ENCODE measurements at regions not wholly inside any gene's neighbourhood (a gene's known extent, or its start where the extent isn't known, plus 50 kb on each side); places are given as distances from the start of the nearest gene placed in this dataset.

GRCh38 chr1:219538886-219539285, 74.0 kb downstream of the ZC3H11B start:
- no peak overlapping the region for H3K4me3 ChIP-seq (ENCODE audit: control insufficient read depth, low read depth, low read length)
- DNase-seq (ENCODE audit: low read depth): no peak
- TF ChIP-seq CTCF (conservative IDR thresholded peaks at IDR 0.05; ENCODE audit: control insufficient read depth, insufficient read depth, low read depth, low read length): no peak

GRCh38 chr1:219537223-219537631, 75.7 kb downstream of the ZC3H11B start:
- H3K4me3 ChIP-seq (ENCODE audit: control insufficient read depth, low read depth, low read length): no peak overlapping the region
- TF ChIP-seq CTCF (conservative IDR thresholded peaks at IDR 0.05; ENCODE audit: control insufficient read depth, insufficient read depth, low read depth, low read length): no peak
- DNase-seq (ENCODE audit: low read depth): no peak

- no peak for DNase-seq (ENCODE audit: low read depth)
- H3K4me3 ChIP-seq (ENCODE audit: control insufficient read depth, low read depth, low read length): no peak overlapping the region
- no peak for TF ChIP-seq CTCF (conservative IDR thresholded peaks at IDR 0.05; ENCODE audit: control insufficient read depth, insufficient read depth, low read depth, low read length)
Observed at GRCh38 chr1:219536038-219536437, 76.9 kb downstream of the ZC3H11B start.

GRCh38 chr1:219534991-219535390, 77.9 kb downstream of the ZC3H11B start:
- no peak overlapping the region for H3K4me3 ChIP-seq (ENCODE audit: control insufficient read depth, low read depth, low read length)
- no peak for DNase-seq (ENCODE audit: low read depth)
- no peak for TF ChIP-seq CTCF (conservative IDR thresholded peaks at IDR 0.05; ENCODE audit: control insufficient read depth, insufficient read depth, low read depth, low read length)

GRCh38 chr1:219533280-219533679, 79.6 kb downstream of the ZC3H11B start:
- no peak for TF ChIP-seq CTCF (conservative IDR thresholded peaks at IDR 0.05; ENCODE audit: control insufficient read depth, insufficient read depth, low read depth, low read length)
- peak; percentile 58 for DNase-seq (ENCODE audit: low read depth)
- H3K4me3 ChIP-seq (ENCODE audit: control insufficient read depth, low read depth, low read length): no peak overlapping the region

GRCh38 chr1:219529116-219529515, 83.8 kb downstream of the ZC3H11B start:
- no peak overlapping the region for H3K4me3 ChIP-seq (ENCODE audit: control insufficient read depth, low read depth, low read length)
- no peak for DNase-seq (ENCODE audit: low read depth)
- no peak for TF ChIP-seq CTCF (conservative IDR thresholded peaks at IDR 0.05; ENCODE audit: control insufficient read depth, insufficient read depth, low read depth, low read length)

- TF ChIP-seq CTCF (conservative IDR thresholded peaks at IDR 0.05; ENCODE audit: control insufficient read depth, insufficient read depth, low read depth, low read length): no peak
- DNase-seq (ENCODE audit: low read depth): no peak
- H3K4me3 ChIP-seq (ENCODE audit: control insufficient read depth, low read depth, low read length): no peak overlapping the region
Observed at GRCh38 chr1:219528633-219529032, 84.3 kb downstream of the ZC3H11B start.

Measured in fibroblast of mammary gland (primary cell).